Activated CD4-positive, CD25-positive, alpha-beta regulatory T cell treated with anti-CD3 and anti-CD28 coated beads, Interleukin-2, amount 50 U/mL, for 16 hours (primary cell): ENCODE measurements at regions not wholly inside any gene's neighbourhood (a gene's known extent, or its start where the extent isn't known, plus 50 kb on each side); places are given as distances from the start of the nearest gene placed in this dataset.
"Not testable (repeated sequence)": the region's sequence is repeated elsewhere in the genome, so short reads cannot be mapped to it uniquely, and the experiment has no call there.

Experiments used
- DNase-seq: peaks from one replicate; pipeline ENCODE4 v3.0.0-alpha.2; 2020; ENCODE audit warnings: low read depth, low spot score

GRCh38 chr5:168072665-168073064 is 218.8 kb upstream of the WWC1 start:
- DNase-seq: no peak

GRCh38 chr5:168073311-168073710 is 218.1 kb upstream of the WWC1 start:
- no peak for DNase-seq

GRCh38 chr5:168073991-168074800 is 217.2 kb upstream of the WWC1 start:
- no peak for DNase-seq

GRCh38 chr5:168075387-168075786 is 216.1 kb upstream of the WWC1 start:
- no peak for DNase-seq

- DNase-seq: no peak
These were observed 214.9 kb upstream of the WWC1 start for GRCh38 chr5:168076561-168076991.

GRCh38 chr5:168085261-168086031 is 206.0 kb upstream of the WWC1 start:
- DNase-seq: no peak

GRCh38 chr5:168086104-168086610 is 205.3 kb upstream of the WWC1 start:
- DNase-seq: no peak

GRCh38 chr5:168086746-168087145 is 204.7 kb upstream of the WWC1 start:
- no peak for DNase-seq

GRCh38 chr5:168088410-168089173 is 202.9 kb upstream of the WWC1 start:
- DNase-seq: no peak

- DNase-seq: no peak
These were observed 202.1 kb upstream of the WWC1 start for GRCh38 chr5:168089201-168089887.

- no peak for DNase-seq
These were observed 198.9 kb upstream of the WWC1 start for GRCh38 chr5:168092209-168093185.

GRCh38 chr5:168093200-168093910 is 198.1 kb upstream of the WWC1 start:
- DNase-seq: no peak

GRCh38 chr5:168096525-168096924 is 194.9 kb upstream of the WWC1 start:
- no peak for DNase-seq

GRCh38 chr5:168097876-168098653 is 193.4 kb upstream of the WWC1 start:
- DNase-seq: no peak

- DNase-seq: no peak
These were observed 190.1 kb upstream of the WWC1 start for GRCh38 chr5:168101352-168101751.

GRCh38 chr5:168103018-168103417 is 188.4 kb upstream of the WWC1 start:
- DNase-seq: not testable (repeated sequence)

- DNase-seq: no peak
These were observed 187.1 kb upstream of the WWC1 start for GRCh38 chr5:168104350-168104749.

- DNase-seq: no peak
These were observed 186.5 kb upstream of the WWC1 start for GRCh38 chr5:168104811-168105481.
